ENCODE measurements at regions not wholly inside any gene's neighbourhood (a gene's known extent, or its start where the extent isn't known, plus 50 kb on each side); places are given as distances from the start of the nearest gene placed in this dataset.

DNA sequence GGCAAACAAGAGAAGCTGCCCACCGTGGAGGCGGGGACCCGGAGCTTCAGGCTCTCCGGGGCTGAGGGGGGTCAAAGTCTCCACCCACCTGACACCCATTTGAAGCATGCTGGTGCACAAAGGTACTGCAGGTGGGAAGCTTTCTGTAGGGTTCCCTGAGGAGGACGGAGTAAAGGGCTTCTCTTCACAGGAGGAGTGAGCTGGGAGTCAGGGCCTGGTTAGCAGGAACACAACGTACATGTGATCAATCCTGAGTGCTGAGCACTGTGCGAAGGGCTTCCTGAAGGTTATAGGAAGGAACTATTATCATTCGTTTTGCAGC lies 252.9 kb upstream of the RPL38 start:
- DNase-seq (ENCODE audit: extremely low spot score): no peak
- ChIA-PET POLR2A (no interaction called here), CTCF (interaction anchor here (0.8 to 1.2 kb wide), 2 partner anchors 18 to 516 kb away, joined by 3 to 4 read pairs; no protein-coding TSS in a partner anchor)
- TF ChIP-seq, protein P1, sequence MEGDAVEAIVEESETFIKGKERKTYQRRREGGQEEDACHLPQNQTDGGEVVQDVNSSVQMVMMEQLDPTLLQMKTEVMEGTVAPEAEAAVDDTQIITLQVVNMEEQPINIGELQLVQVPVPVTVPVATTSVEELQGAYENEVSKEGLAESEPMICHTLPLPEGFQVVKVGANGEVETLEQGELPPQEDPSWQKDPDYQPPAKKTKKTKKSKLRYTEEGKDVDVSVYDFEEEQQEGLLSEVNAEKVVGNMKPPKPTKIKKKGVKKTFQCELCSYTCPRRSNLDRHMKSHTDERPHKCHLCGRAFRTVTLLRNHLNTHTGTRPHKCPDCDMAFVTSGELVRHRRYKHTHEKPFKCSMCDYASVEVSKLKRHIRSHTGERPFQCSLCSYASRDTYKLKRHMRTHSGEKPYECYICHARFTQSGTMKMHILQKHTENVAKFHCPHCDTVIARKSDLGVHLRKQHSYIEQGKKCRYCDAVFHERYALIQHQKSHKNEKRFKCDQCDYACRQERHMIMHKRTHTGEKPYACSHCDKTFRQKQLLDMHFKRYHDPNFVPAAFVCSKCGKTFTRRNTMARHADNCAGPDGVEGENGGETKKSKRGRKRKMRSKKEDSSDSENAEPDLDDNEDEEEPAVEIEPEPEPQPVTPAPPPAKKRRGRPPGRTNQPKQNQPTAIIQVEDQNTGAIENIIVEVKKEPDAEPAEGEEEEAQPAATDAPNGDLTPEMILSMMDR (IDR thresholded peaks at IDR 0.05; ENCODE audit: control extremely low read depth, extremely low read depth, low read depth, missing control alignments): no peak

DNA sequence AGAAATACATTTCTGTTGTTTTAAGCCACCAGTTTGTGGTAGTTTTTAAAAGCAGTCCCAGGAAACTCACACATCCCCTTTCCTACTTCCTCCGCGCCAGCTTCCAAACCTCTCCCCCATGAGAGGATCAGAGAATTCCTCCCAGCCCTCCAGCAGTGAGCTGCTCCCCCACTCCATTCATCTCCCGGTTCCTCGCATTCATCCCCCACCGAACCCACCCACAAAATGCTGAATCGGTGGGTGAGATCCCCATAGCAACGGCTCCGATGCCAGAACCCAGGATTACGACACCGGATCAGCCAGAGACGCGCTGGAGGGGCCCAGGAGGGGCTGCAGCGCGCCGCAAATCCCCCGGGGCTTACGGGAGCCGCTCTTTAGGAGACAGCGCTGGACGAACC lies 251.4 kb upstream of the RPL38 start:
- CTCF ChIA-PET: interaction anchor here (0.9 to 1.0 kb wide), 2 partner anchors 365 to 521 kb away, joined by 3 read pairs; no protein-coding TSS in a partner anchor
- no peak for DNase-seq (ENCODE audit: extremely low spot score)
- TF ChIP-seq, protein P1 (IDR thresholded peaks at IDR 0.05; ENCODE audit: control extremely low read depth, extremely low read depth, low read depth, missing control alignments): no peak
- POLR2A ChIA-PET: no interaction called here

DNA sequence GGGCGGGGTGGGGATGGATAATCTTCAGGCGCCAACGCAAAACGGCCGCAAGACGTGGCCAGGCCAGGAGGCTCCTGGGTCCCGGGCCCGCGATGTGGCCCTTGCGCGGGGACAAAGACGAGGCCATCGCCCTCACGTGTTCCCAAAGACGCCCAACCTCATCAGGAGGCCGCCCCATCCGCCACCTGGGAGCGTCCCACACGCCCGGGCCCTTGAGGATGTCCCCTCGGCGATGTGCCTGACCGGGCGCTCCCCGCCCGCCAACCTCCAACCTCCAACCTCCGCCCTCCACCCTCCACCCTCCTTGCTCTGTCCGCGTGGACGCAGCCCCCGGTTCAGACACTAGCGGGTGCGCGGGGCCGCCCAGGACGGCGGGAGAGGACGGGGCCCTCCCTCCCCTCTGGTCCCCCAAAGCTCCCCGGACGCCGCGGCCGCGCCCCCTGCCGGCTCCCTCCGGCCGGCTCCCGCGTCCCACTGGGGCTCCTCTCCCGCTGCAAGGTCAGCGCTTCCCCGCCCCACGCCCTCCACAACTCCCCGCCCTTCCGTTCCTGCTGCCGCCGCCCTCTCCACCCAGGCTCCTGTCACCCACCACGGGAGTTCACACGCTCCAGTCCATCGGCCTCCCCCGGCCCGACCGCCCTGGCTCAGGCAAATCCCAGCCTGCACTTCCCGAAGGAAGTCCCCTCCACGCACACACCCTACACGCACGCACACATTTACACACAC lies 250.8 kb upstream of the RPL38 start:
- peak; percentile 59 for DNase-seq (ENCODE audit: extremely low spot score)
- CTCF ChIA-PET: interaction anchor here (0.9 to 1.0 kb wide), 2 partner anchors 366 to 522 kb away, joined by 3 read pairs; no protein-coding TSS in a partner anchor
- TF ChIP-seq, protein P1 (IDR thresholded peaks at IDR 0.05; ENCODE audit: control extremely low read depth, extremely low read depth, low read depth, missing control alignments): peak; percentile 12
- POLR2A ChIA-PET: no interaction called here

GRCh38 chr17:73953206-73954033 lies 250.1 kb upstream of the RPL38 start:
- no peak for DNase-seq (ENCODE audit: extremely low spot score)
- TF ChIP-seq, protein P1 (IDR thresholded peaks at IDR 0.05; ENCODE audit: control extremely low read depth, extremely low read depth, low read depth, missing control alignments): no peak
- CTCF ChIA-PET: interaction anchor here (1.0 kb wide), 1 partner anchor 523 kb away, joined by 3 read pairs; no protein-coding TSS in a partner anchor
- POLR2A ChIA-PET: no interaction called here

DNA sequence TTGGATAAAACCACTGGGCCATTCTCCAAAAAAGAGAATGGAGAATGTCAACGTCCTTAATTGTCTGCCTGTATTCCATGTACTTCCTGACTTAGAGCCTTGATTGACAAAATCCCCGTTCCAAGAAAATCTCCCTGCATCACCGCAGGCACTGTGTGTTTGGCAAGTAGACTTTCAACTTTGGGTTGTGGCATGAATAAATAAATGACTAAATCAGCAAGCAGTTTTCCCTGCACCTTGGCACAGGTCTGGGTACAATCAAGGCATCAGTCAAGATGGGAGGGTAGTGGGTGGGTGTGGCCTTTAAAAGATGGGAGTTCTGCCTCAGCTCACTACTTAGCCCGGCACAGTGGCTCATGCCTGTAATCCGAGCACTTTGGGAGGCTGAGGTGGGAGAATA lies 248.5 kb upstream of the RPL38 start:
- DNase-seq (ENCODE audit: extremely low spot score): no peak
- TF ChIP-seq, protein P1 (IDR thresholded peaks at IDR 0.05; ENCODE audit: control extremely low read depth, extremely low read depth, low read depth, missing control alignments): no peak
- POLR2A ChIA-PET: no interaction called here
- CTCF ChIA-PET: interaction anchor here (1.1 kb wide), 1 partner anchor 10 kb away, joined by 3 read pairs; no protein-coding TSS in a partner anchor

GRCh38 chr17:73955616-73956015 lies 247.9 kb upstream of the RPL38 start:
- no peak for DNase-seq (ENCODE audit: extremely low spot score)
- TF ChIP-seq, protein P1 (IDR thresholded peaks at IDR 0.05; ENCODE audit: control extremely low read depth, extremely low read depth, low read depth, missing control alignments): no peak
- POLR2A ChIA-PET: no interaction called here
- CTCF ChIA-PET: interaction anchor here (1.1 to 1.2 kb wide), 2 partner anchors 9 to 24 kb away, joined by 3 read pairs; no protein-coding TSS in a partner anchor

All from GM10248 (cell line).